ENCODE measurements at regions not wholly inside any gene's neighbourhood (a gene's known extent, or its start where the extent isn't known, plus 50 kb on each side); places are given as distances from the start of the nearest gene placed in this dataset.

GRCh38 chr3:31354373-31354772 lies 178.4 kb upstream of the STT3B start:
- H3K27me3 ChIP-seq (ENCODE audit: insufficient read depth, low read length): no peaks in the 10 kb centered on the region
- no peaks in the 10 kb centered on the region for H3K9me3 ChIP-seq (ENCODE audit: low read length)
- no peaks in the 10 kb centered on the region for H4K20me1 ChIP-seq (ENCODE audit: insufficient read depth, low read length)
- H3K9me2 ChIP-seq (ENCODE audit: low read depth, low read length): no peaks in the 10 kb centered on the region
- H3K9ac ChIP-seq (ENCODE audit: low read length): no peak overlapping the region
- no peak overlapping the region for H3K27ac ChIP-seq (ENCODE audit: low read depth, low read length, poor library complexity, severe bottlenecking)
- no peak for TF ChIP-seq CTCF (IDR thresholded peaks at IDR 0.05; ENCODE audit: low read length)
- no peak overlapping the region for H3K4me3 ChIP-seq (ENCODE audit: low read depth, low read length, poor library complexity, severe bottlenecking)
- H3K4me1 ChIP-seq (ENCODE audit: insufficient read depth, low read length, severe bottlenecking): no peaks in the 10 kb centered on the region
- H3K79me2 ChIP-seq (ENCODE audit: insufficient read depth, low read length): no peaks in the 10 kb centered on the region
- no peaks in the 10 kb centered on the region for H3K36me3 ChIP-seq (ENCODE audit: insufficient read depth, low read length)
- H3K4me2 ChIP-seq (ENCODE audit: low read length): no peak overlapping the region
- no peak overlapping the region for H2AFZ ChIP-seq (ENCODE audit: low read length)
- no peaks in the 10 kb centered on the region for H3F3A ChIP-seq (ENCODE audit: insufficient read depth, low read length)

GRCh38 chr3:31355807-31356206 lies 176.9 kb upstream of the STT3B start:
- H3K9me3 ChIP-seq (ENCODE audit: low read length): no peaks in the 10 kb centered on the region
- H3K36me3 ChIP-seq (ENCODE audit: insufficient read depth, low read length): no peaks in the 10 kb centered on the region
- H3K27me3 ChIP-seq (ENCODE audit: insufficient read depth, low read length): no peaks in the 10 kb centered on the region
- no peak overlapping the region for H2AFZ ChIP-seq (ENCODE audit: low read length)
- TF ChIP-seq EZH2 (IDR thresholded peaks at IDR 0.05; ENCODE audit: borderline replicate concordance, low read length): no peak
- no peak for TF ChIP-seq CTCF (IDR thresholded peaks at IDR 0.05; ENCODE audit: low read length)
- no peak overlapping the region for H3K4me2 ChIP-seq (ENCODE audit: low read length)
- H3K27ac ChIP-seq (ENCODE audit: low read depth, low read length, poor library complexity, severe bottlenecking): no peak overlapping the region
- no peaks in the 10 kb centered on the region for H3F3A ChIP-seq (ENCODE audit: insufficient read depth, low read length)
- H3K9ac ChIP-seq (ENCODE audit: low read length): no peak overlapping the region
- H3K79me2 ChIP-seq (ENCODE audit: insufficient read depth, low read length): no peaks in the 10 kb centered on the region
- H3K4me3 ChIP-seq (ENCODE audit: low read depth, low read length, poor library complexity, severe bottlenecking): no peak overlapping the region
- no peaks in the 10 kb centered on the region for H4K20me1 ChIP-seq (ENCODE audit: insufficient read depth, low read length)
- no peaks in the 10 kb centered on the region for H3K4me1 ChIP-seq (ENCODE audit: insufficient read depth, low read length, severe bottlenecking)
- no peaks in the 10 kb centered on the region for H3K9me2 ChIP-seq (ENCODE audit: low read depth, low read length)

- Histone ChIP-seq H2AFZ (ENCODE audit: low read length) (no peak overlapping the region), H3K9me3 (ENCODE audit: low read length) (no peaks in the 10 kb centered on the region), H3K4me2 (ENCODE audit: low read length) (no peak overlapping the region), H3K4me1 (ENCODE audit: insufficient read depth, low read length, severe bottlenecking) (no peaks in the 10 kb centered on the region), H3K79me2 (ENCODE audit: insufficient read depth, low read length) (no peaks in the 10 kb centered on the region), H3K9me2 (ENCODE audit: low read depth, low read length) (no peaks in the 10 kb centered on the region), H3K9ac (ENCODE audit: low read length) (no peak overlapping the region), H3K27ac (ENCODE audit: low read depth, low read length, poor library complexity, severe bottlenecking) (no peak overlapping the region), H3K27me3 (ENCODE audit: insufficient read depth, low read length) (no peaks in the 10 kb centered on the region), H3K4me3 (ENCODE audit: low read depth, low read length, poor library complexity, severe bottlenecking) (no peak overlapping the region), H4K20me1 (ENCODE audit: insufficient read depth, low read length) (no peaks in the 10 kb centered on the region), H3F3A (ENCODE audit: insufficient read depth, low read length) (no peaks in the 10 kb centered on the region), H3K36me3 (ENCODE audit: insufficient read depth, low read length) (no peaks in the 10 kb centered on the region)
- TF ChIP-seq EZH2 (IDR thresholded peaks at IDR 0.05; ENCODE audit: borderline replicate concordance, low read length): no peak
- no peak for TF ChIP-seq CTCF (IDR thresholded peaks at IDR 0.05; ENCODE audit: low read length)
These were observed 175.8 kb upstream of the STT3B start for GRCh38 chr3:31356941-31357340.
